HL-60/S4 treated with retinoic acid at 250 ng/mL for 4 days and 3 days (cell line): ENCODE measurements at regions not wholly inside any gene's neighbourhood (a gene's known extent, or its start where the extent isn't known, plus 50 kb on each side); places are given as distances from the start of the nearest gene placed in this dataset.

ENCODE experiments used
- in situ Hi-C: fragments of 300-500 bp; cut with MboI; formaldehyde crosslinking; loops from 2 replicates; pipeline ENCODE4 v1.7.0; 2022; ENCODE audit warnings: low sequenced_read_pairs

DNA sequence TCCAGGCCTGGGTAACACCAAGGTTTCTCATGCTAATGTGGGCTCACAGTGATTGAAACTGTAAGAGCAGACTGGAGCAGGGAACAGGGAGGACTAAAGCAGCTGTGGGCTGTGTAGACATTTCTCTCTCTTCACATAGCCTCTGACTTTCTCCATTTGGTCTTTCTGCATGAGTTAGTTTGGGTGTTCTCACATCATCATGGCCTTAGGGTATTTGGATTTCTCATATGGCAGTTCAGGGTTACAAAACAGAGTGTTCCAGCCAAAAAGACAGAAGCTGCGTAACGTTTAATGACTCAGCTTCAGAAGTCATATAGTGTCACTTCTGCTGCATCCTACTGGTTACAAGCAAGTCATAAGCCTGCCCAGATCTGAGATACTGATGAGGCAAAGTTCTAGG, 52.0 kb upstream of the OSBPL8 start:
- in situ Hi-C loops = loop anchor here (25.0 kb wide), 1 partner anchor 401 kb away; no protein-coding TSS in a partner anchor

DNA sequence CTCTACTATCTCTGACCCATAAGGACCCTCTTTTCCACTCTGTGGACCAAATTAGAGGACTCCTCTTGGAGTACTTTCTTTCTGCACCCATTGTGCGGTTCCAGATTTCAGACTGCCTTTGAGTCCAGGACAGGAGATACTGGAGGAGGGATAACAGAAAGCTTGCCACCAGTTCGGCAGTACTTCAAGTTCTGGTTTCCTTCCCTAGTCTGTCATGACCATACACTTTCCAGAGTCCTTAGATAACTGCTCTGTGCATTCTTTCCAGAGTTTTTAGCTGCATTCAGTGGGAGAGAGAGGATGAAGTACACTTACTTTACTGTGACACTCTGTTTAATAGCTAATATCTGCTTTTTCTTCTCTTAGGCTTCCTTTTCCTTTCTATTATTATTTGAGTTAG, 54.8 kb upstream of the OSBPL8 start:
- in situ Hi-C loops = loop anchor here (25.0 kb wide), 1 partner anchor 398 kb away; no protein-coding TSS in a partner anchor

DNA sequence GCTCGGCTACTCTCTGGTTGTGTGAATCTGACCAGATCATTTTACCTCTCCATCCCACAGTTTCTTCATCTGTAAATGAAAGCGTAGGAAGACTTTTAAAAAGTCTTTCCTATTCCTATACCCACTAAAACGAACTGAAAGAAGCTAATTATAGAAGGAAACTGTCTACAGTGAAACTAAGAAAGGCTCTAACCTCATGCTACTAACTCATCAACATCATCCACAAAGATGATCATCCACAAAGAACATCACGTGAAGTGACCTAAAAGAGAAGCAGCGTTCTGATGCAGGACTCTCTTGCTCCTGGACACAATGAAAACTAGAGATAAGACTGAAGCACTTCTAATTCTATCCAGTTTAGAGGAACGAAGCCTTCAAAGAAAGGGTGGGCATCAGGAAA, 58.5 kb upstream of the OSBPL8 start:
- in situ Hi-C loops = loop anchor here (25.0 kb wide), 1 partner anchor 394 kb away; no protein-coding TSS in a partner anchor

DNA sequence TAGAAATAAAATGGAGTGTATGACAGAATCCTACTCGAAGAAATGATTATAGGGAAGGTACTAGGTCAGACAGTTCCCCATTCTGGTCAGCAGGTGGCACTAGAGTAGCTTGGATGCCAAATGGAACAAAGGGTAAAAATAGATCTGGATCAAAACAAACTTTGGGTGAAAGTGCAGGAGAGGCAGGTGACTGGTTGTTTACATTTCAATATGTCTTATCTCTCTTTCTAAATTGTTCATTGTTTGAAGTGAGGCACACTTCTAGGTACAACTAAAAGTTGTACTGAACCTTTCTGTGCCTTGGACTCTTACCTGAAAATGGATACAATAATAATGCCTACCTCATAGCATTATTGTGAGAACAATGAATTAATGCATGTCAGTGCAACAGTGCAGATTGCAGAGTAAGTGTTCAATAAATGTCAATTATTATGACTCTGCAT, 62.0 kb upstream of the OSBPL8 start:
- in situ Hi-C loops = loop anchor here (10.0 to 25.0 kb wide), 2 partner anchors 153 to 391 kb away; no protein-coding TSS in a partner anchor

DNA sequence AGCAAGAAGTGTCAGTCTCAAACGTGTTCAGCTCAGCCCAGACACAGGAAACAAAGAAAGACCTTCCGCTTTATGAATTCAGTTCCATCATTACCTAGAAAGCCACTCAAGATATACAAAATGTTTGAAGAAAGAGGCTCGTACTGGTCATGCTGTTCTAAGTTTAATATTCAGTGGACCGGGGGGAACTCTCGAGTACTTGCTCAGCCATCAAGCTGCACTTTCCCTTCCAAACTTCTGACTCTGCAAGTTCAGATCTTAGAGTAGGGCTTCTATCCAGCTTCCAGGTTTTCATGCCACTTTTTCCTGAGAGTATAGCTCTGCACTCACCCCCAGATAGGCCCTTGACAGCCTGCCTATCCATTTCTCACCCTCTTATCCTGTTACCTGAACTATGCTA, 62.8 kb upstream of the OSBPL8 start:
- in situ Hi-C loops = loop anchor here (10.0 to 25.0 kb wide), 2 partner anchors 152 to 390 kb away; no protein-coding TSS in a partner anchor

DNA sequence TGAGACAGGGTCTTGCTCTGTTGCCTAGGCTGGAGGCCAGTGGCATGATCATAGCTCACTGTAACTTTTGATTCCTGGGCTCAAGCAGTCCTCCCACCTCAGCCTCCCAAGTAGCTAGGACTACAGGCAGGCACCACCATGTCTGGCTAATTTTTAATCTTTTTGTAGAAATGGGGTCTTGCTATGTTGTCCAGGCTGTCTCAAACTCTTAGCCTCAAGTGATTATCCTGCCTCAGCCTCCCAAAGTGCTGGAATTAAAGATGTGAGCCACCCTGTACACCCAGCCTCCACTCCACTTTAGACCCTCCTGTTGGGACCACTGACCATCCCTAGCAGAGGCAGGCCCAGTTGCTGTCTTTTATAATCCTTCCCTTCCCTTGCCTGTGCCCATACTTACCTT, 63.3 kb upstream of the OSBPL8 start:
- in situ Hi-C loops = loop anchor here (10.0 to 25.0 kb wide), 2 partner anchors 152 to 389 kb away; no protein-coding TSS in a partner anchor

DNA sequence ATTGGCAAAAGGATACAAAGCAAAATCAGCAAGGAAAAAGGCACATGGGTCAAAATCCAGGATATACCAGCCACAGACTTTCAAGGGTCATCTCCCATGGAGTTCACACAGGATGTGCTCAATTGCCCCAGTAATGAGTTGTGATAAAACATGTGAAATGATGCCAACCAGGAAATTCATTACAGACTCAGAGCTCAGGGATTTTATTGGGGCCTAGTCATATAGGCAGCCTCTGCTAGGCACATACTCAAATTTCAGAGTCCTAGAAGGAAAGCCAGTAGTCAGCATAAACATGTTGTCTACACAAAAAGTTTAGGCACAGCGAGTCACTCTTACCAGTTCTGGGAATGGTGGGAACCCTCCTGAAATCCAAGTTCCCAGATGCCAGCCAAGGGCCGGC, 64.4 kb upstream of the OSBPL8 start:
- in situ Hi-C loops = loop anchor here (10.0 to 25.0 kb wide), 2 partner anchors 151 to 388 kb away; no protein-coding TSS in a partner anchor

DNA sequence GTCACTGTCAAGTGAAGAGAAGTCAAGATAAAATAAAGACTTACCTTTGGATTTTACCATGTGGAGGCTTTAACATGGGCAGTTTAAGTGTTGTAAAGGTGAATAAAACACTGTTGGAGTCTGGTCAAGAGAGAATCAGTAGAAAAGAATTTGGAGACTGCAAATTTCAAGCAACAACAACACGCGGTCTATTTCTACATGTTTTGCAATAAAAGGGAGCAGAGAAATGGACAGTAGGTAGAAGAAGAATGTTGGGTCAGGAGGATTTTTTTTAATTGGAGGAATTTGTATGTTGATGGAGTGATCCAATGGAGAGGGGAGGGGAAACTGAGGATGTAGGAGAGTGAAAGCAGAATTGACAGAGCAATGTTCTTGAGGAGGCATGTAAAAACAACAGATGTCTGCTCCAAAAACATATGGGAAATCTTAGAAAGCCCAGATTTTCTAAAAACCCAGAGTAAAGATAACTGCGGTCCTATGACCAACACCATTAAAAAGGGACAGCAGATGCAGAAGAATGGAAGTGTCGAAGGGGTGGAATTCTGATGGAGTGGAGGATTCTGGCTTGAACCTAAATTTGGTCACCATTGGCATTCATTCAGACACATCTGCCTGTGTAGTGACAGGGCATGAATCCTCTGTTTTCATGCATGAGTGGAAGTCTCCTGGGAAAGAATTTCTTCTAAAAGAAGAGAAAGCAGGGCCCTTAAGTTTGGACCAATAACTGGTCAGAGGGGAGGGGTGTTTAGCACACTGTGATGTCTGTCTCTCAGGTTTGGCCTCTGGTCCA, 68.0 kb upstream of the OSBPL8 start:
- in situ Hi-C loops = loop anchor here (10.0 kb wide), 1 partner anchor 147 kb away; no protein-coding TSS in a partner anchor

DNA sequence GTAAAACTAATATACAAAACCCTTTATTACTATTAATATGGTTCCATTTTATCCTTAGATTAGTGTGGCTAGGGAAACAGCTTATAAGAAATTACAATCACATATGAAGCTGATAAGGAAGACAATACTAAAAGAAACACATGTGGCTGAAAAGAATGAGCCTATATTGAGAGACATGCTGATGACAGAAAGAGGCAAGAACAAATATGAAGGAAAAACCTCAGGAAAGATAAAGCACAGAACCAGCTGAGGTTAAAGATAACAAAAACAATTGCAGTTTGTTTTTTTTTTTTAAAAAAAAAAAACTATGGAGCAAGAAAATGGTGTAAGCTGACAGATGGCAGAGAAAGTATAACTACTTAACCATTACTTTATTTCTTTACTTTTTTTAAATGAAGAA, 69.2 kb upstream of the OSBPL8 start:
- in situ Hi-C loops = loop anchor here (10.0 kb wide), 1 partner anchor 146 kb away; no protein-coding TSS in a partner anchor

DNA sequence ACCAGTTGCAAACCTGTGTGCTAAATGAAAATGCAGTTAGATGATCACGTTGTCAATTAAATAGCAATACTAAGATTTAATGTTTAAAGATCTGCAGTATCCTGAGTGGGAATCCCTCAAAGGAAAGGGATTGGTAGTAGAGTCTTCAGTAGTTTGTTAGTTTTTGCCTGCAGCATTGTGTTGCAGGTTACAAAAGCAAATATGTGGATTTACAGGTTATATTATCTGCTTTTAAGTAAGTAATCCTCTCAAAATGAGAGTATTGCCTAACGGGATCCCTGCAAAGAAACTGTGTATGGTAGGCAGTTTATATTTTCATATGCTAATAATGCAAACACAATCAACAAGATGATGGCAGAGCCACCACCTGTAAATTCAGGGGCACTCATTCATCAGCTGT, 72.2 kb upstream of the OSBPL8 start:
- in situ Hi-C loops = no loop called here

DNA sequence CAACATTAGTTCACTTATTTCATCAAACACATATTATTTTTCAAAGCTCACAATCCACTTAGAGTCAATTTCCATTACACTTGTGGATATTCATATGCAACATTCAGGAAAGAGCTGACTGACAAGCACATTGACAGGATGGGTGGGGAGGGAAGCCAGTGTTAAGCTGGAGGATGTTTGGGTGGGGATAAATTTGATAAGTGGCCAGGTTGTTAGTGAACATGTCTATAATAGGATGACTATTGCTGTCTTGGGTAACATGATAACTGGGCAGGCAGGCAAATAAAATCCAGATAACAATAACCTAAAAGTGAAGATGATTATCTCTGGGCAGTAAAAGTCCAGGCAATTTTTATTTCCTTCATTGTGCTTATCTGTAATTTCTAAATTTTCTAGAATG, 73.8 kb upstream of the OSBPL8 start:
- in situ Hi-C loops = no loop called here

DNA sequence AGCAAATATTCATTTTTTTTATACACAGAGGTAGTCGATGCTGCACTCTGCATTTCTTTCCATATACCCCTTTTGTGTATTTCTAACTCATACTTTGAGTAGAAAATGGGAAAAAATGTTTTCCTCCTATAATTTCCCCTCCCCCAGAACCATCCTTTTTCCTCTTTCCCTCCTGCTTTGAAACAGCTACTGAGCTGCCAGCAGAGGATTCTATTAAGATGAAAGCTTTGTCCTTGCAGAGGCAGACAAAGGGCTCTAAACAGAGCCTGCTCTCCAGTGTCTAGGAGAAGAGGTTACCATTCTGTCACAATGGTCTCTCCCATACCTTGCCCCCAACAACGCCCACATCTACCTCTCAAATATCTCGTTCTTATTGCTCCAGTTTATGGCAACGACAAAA, 74.6 kb upstream of the OSBPL8 start:
- in situ Hi-C loops = no loop called here

DNA sequence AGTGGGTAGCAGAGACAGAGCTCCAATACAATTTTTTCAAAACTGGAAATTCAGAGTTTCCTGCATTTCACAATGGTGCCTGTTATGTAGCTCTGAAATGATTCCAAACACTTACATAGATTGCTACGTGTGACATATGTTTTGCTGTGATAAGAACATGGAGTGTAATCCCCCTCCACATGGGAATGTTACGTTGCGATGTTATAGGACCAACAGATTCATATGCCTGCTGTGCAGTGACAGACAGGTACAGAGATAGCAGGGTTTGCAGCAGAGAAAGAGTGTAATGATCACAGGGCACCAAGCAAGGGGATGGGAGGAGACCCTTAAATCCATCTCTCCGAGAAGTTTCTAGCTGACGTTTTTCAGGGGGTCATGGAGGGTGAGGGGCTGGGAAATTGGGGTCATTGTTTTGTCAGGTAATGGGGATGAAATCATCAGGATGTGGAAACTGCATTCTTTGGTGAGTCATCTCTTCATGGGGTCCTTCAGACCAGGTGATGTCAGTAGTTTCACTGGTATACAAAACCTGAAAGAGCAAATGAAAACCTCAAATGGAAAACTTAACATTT, 76.6 kb upstream of the OSBPL8 start:
- in situ Hi-C loops = no loop called here

DNA sequence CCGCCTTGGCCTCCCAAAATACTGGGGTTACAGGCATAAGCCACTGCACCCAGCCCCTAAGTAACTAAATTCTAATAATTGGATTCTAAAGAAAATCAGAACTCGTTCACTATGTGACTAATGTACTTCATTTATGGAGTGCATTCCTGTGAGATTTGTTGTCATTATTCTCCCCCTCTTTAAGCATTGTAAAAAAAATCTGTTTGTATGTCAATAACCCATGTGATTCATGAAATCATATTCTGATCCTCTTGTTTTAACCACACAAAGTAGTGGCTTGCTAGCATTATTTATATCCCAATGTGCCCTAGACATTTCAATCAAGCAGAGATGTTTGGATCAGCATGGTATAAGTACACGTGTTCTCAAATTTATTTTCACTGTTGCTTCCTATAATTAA, 78.2 kb upstream of the OSBPL8 start:
- in situ Hi-C loops = no loop called here

DNA sequence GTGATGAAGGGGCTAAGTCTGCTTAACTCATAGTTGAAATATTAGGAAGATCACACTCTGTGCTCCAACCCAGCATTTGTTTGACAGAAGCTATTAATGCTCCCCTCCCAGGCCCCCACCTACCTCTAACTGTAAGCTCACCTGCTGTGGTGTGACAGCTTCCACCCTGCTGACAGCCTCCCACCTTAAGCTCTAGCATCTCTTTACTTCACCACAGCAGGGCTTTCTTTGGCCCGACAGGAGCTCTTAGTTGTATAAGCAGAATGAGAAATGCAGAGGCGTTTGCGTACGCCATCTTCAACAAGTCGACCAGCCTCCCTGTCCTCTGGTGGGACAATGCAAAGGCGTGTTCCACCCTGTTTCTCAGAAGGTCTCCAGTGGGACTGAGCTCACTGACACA, 80.1 kb upstream of the OSBPL8 start:
- in situ Hi-C loops = no loop called here

DNA sequence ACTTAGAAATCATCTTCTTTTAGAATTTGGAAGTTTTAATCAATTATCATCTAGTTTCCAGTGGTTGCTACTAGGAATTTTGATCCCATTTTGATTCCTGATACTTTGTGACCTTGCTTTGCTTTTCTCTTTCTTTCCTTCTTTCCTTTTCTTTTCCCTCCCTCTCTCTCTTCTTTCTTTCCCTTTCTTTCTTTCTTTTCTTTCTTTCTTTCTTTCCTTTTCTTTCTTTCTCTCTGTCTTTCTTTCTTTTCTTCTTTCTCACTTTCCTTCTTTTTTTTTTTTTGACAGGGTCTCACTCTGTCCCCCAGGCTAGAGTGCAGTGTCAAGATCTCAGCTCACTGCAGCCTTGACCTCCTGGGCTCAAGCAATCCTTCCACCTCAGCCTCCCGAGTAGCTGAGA, 81.5 kb upstream of the OSBPL8 start:
- in situ Hi-C loops = no loop called here

DNA sequence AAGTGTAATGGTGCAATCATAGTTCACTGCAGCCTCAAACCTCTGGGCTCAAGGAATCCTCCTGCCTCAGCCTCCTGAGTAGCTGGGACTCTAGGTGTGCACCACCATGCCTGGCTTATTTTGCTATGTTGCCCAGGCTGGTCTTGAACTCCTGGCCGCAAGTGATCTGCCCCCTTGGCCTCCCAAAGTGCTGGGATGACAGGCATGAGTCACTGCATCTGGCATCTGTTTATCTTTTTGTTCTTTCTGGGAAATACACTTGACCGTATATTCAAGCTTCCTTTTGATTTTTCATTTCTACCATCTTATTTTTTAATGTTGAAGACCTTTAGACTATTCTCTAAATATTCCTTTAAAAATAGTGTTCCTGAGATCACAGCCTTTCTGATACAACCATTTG, 82.4 kb upstream of the OSBPL8 start:
- in situ Hi-C loops = no loop called here

DNA sequence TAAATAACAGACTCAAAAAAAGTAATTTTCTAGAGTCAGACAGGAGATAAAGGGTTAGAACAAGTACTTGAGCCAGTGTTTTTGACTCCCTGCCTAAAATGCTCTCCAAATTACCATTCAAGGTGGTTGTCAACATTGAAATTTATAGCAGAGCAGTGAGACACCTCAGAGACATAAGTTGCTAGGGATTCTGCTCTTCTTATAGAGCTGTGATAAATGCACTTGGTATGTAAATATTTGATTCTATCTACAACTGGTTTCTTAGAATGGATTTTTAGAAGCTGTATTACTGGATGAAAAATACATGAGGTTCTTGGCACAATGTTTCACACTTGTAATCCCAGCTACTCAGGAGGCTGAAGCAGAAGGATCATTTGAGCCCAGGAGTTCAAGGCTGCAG, 83.9 kb upstream of the OSBPL8 start:
- in situ Hi-C loops = no loop called here

DNA sequence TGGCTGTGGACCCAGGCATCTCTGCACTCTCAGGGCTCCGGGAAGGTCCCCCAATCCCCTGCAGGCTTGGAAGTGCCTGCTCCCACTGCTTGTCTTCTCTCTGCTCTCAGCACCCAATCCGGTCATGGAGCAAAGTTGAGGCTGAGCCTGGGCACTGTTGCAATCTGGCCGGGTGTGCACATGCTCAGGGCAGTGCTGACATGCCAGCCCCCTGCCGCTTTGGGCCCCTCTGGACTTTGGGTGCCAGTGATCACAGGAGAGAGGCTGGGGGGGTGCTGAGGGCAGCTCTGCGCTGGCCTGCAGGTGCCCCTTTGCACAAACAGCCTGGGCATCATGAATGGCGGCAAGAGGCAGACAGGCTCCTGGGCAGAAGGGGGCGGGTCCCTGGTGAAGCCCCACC, 85.4 kb upstream of the OSBPL8 start:
- in situ Hi-C loops = no loop called here

DNA sequence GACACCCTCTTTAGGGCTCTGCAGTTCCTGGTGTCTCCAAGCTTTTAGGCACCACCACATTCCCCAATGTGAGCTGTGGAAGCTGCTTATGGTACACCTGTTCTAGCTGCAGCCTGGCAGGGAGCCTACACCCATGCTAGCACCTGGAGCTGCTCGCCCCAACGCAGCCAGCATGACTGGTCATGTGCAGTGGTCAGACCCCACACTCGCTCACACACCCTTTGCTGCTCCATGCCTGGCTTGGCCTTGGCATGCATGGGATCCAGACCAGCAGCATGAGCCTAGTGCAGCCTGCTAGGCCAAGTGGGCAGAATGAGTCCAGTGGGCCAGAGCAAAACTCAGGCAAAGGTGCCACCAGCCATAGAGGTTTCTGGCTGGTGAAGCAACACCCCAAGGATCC, 86.4 kb upstream of the OSBPL8 start:
- in situ Hi-C loops = no loop called here

DNA sequence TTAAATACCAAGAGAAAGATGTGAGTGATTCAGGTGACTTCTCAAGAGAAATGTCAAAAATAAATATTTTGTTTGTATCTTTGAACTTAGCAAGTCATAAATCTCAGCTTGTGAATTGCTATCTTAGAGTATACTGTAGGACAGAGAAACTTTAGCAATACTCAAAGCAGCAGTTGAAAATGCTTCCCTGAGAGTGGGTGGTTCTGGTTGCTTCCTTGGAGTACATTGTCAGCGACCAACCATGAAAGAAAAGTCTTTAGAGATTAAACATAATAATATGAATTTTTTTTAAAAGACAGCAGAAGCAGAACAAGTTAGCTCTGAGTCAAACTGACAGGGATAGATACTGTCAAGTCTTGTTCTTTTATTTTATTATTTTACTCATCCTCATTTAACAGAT, 86.8 kb upstream of the OSBPL8 start:
- in situ Hi-C loops = no loop called here

DNA sequence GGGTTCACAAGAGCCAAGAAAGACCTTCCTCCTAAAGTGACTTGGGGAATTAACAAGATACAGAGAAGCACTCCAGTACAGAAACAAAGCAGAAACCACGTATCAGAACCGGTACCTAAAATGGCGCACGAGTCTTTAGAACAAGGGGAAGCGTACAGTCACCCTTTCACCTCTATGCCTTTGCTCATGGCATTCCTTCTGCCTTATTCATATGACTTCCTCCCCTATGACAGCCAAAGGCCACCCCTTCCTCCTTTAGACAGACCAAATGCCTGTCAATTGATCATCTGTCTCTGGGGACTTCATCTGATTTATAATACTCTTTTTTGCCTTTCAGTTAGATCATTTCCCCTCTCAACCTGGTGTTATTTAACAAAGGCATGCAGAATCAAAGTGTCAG, 89.5 kb upstream of the OSBPL8 start:
- in situ Hi-C loops = no loop called here
